ENCODE measurements at regions not wholly inside any gene's neighbourhood (a gene's known extent, or its start where the extent isn't known, plus 50 kb on each side); places are given as distances from the start of the nearest gene placed in this dataset.

DNA sequence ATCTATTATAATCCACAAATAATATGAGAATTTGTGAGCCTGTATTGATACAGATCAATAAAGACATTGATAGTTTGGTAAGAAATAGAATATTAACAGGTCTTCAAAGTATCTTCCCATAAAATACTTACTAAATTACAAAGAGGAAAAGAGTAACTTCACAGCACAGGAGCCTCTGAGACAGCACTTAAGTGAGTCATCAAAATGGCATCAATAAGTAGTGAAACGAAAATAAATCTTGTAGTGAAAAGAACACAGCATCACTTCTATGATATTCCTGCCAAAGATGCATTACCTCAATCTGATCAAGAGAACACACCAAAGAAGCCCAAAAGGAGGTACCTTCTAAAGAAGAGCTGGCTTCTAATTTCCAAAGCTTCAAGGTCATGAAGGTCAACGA is 116.4 kb downstream of the CBLN2 start:
- TF ChIP-seq ARNT (IDR thresholded peaks at IDR 0.05) (no peak), SP1 (IDR thresholded peaks at IDR 0.05) (no peak), HDGF (IDR thresholded peaks at IDR 0.05; ENCODE audit: borderline replicate concordance) (no peak), FOXM1 (IDR thresholded peaks at IDR 0.05; ENCODE audit: borderline replicate concordance) (no peak), ZNF384 (IDR thresholded peaks at IDR 0.05) (no peak), NFRKB (IDR thresholded peaks at IDR 0.05) (no peak), FOXK2 (IDR thresholded peaks at IDR 0.05) (no peak), BHLHE40 (IDR thresholded peaks at IDR 0.05; ENCODE audit: borderline replicate concordance) (no peak), L3MBTL2 (conservative IDR thresholded peaks at IDR 0.05) (no peak), SUZ12 (IDR thresholded peaks at IDR 0.05) (no peak)
- TF ChIP-seq, protein P1, sequence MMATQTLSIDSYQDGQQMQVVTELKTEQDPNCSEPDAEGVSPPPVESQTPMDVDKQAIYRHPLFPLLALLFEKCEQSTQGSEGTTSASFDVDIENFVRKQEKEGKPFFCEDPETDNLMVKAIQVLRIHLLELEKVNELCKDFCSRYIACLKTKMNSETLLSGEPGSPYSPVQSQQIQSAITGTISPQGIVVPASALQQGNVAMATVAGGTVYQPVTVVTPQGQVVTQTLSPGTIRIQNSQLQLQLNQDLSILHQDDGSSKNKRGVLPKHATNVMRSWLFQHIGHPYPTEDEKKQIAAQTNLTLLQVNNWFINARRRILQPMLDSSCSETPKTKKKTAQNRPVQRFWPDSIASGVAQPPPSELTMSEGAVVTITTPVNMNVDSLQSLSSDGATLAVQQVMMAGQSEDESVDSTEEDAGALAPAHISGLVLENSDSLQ (IDR thresholded peaks at IDR 0.05) = no peak
